Activated naive CD4-positive, alpha-beta T cell treated with anti-CD3 and anti-CD28 coated beads, Interleukin-2, amount 10 ng/mL, durations not matched to agents 7 days and 5 days (primary cell): ENCODE measurements at regions not wholly inside any gene's neighbourhood (a gene's known extent, or its start where the extent isn't known, plus 50 kb on each side); places are given as distances from the start of the nearest gene placed in this dataset.
"Not testable (repeated sequence)": the region's sequence is repeated elsewhere in the genome, so short reads cannot be mapped to it uniquely, and the experiment has no call there.

ENCODE experiments used
- CTCF ChIA-PET: fragments of 350-600 bp; sonication (Branson Sonifier 250); formaldehyde crosslinking; loops from one replicate; lab custom pipeline; 2021; ENCODE audit warnings: antibody characterized with exemption; lab: Charles Lee
- DNase-seq: peaks from one replicate; pipeline ENCODE4 v3.0.0-alpha.2; 2020
- H3K27ac Mint-ChIP-seq: one replicate; pipeline ENCODE4 v1.8.0; 2021; ENCODE audit warnings: mild to moderate bottlenecking, moderate library complexity, mixed read lengths
- H3K27me3 Mint-ChIP-seq: one replicate; pipeline ENCODE4 v1.8.0; 2021; ENCODE audit warnings: mild to moderate bottlenecking, mixed read lengths
- H3K36me3 Mint-ChIP-seq: one replicate; pipeline ENCODE4 v1.8.0; 2021; ENCODE audit warnings: mixed read lengths
- H3K4me1 Mint-ChIP-seq: one replicate; pipeline ENCODE4 v1.8.0; 2021; ENCODE audit warnings: mixed read lengths
- H3K4me3 Mint-ChIP-seq: one replicate; pipeline ENCODE4 v1.8.0; 2021; ENCODE audit warnings: mild to moderate bottlenecking, moderate library complexity, mixed read lengths
- H3K9me3 Mint-ChIP-seq: one replicate; pipeline ENCODE4 v1.8.0; 2021; ENCODE audit warnings: mixed read lengths

DNA sequence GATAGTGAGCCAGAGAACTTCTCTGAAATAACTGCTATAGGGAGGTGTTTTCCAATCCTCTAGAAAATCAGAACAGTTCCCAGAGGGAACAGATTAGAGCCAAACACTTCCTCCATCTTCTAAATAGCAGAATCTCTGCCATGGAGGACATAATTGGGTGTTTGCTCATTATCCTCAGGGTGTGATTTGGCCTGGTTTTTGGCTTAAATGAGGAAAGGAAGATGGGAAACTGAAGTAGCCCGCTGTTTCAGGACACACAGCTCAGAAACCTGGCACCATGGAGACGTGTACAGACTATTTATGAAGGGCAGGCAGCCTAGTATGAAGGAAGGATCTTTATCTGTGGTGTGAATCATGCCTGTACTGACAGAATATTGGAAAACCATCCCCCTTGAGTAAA lies 231.7 kb upstream of the PRKD1 start:
- DNase-seq, result no peak
- no peaks in the 10 kb centered on the region for H3K36me3 Mint-ChIP-seq
- H3K4me3 Mint-ChIP-seq, result no peak overlapping the region
- H3K27ac Mint-ChIP-seq, result no peak overlapping the region
- H3K4me1 Mint-ChIP-seq, result no peaks in the 10 kb centered on the region
- CTCF ChIA-PET, result no interaction called here
- peaks cover 4% of the 10 kb centered on the region for H3K9me3 Mint-ChIP-seq
- no peaks in the 10 kb centered on the region for H3K27me3 Mint-ChIP-seq

DNA sequence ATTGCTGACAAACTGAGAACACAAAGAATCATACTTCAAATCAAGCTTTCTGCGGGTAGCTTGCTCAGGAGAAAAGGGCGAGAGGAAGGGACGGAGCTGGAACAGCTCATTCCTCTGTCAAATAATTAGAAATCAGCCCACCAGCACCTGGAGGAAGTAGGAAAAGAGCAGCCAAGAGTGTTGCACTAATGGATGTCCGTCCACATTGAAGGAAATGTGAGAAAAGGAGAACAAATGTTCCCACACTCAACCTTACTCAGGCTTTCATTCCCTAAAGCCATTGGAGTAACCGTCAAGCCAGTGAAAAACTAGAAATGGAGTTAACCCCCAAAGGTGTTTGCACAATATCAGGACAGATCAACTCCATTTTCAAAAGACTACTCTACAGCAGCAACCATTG lies 233.0 kb upstream of the PRKD1 start:
- no peaks in the 10 kb centered on the region for H3K27me3 Mint-ChIP-seq
- no peak overlapping the region for H3K4me3 Mint-ChIP-seq
- no peaks in the 10 kb centered on the region for H3K36me3 Mint-ChIP-seq
- CTCF ChIA-PET, result no interaction called here
- no peak for DNase-seq
- H3K4me1 Mint-ChIP-seq, result no peaks in the 10 kb centered on the region
- H3K9me3 Mint-ChIP-seq, result peaks cover 3% of the 10 kb centered on the region
- no peak overlapping the region for H3K27ac Mint-ChIP-seq

DNA sequence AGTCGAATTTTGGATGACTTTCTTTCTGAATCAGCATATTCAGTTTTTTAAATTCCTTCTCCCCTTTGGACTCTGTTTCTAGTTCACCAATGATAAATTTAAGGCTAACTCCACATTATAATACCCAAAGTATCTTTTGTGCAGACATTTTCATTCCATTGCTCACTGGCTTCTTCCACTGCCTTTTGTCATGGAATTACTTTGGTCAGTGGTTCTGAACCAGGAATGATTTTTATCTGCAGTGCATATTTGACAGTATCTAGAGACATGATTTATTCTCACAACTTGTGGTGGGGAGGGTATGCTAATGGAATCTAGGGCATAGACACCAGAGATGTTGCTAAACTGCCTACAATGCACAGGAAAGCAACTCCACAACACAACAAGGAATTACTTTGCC lies 234.4 kb upstream of the PRKD1 start:
- Mint-ChIP-seq H3K4me3 (no peak overlapping the region), H3K27me3 (no peaks in the 10 kb centered on the region), H3K27ac (no peak overlapping the region), H3K9me3 (peaks cover 3% of the 10 kb centered on the region), H3K36me3 (no peaks in the 10 kb centered on the region), H3K4me1 (no peaks in the 10 kb centered on the region)
- DNase-seq, result no peak
- CTCF ChIA-PET, result no interaction called here

DNA sequence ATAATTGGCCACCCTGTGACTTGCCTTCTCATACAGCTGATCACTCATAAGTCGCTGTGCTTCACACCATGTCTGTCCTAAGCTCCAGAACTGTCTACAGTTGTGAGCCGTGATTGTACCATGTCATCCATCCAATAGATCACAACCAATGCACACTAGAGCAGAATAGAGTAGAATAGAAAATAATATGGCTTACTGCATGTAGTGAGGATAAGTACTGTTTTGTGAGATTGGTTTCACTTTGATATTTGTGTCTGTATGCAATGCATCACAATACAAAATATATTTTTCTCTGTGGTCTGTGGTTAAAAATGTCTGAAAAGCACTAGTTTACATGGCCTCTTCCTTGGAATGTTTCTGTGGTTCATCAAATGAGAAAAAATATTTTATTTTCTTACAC lies 237.6 kb upstream of the PRKD1 start:
- H3K9me3 Mint-ChIP-seq, result peaks cover 11% of the 10 kb centered on the region
- H3K27me3 Mint-ChIP-seq, result no peaks in the 10 kb centered on the region
- no peak for DNase-seq
- no peak overlapping the region for H3K27ac Mint-ChIP-seq
- H3K36me3 Mint-ChIP-seq, result no peaks in the 10 kb centered on the region
- H3K4me1 Mint-ChIP-seq, result no peaks in the 10 kb centered on the region
- H3K4me3 Mint-ChIP-seq, result no peak overlapping the region
- CTCF ChIA-PET, result interaction anchor here (1.9 kb wide), 1 partner anchor 106 kb away, joined by 4 read pairs; no protein-coding TSS in a partner anchor

DNA sequence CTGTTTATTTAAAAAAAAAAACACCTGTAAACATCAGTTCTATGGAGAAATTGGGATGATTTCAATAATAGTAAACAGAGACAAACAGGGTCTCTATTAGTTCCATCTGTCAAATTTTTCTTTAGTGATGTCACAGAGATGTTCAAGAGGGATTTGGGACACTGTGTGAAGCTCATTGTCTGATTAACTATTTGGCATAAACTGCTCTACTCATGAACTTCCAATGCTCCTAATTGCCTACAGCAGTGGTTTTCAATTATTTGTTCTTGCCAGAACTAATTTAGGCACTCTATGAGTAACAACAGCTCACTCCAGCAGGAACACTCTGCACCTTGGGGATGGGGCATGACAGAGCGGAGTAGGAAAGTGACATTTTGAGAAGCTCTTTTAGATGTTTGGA lies 250.1 kb upstream of the PRKD1 start:
- Mint-ChIP-seq H3K9me3 (no peaks in the 10 kb centered on the region), H3K4me1 (no peaks in the 10 kb centered on the region), H3K36me3 (no peaks in the 10 kb centered on the region), H3K4me3 (no peak overlapping the region), H3K27ac (no peak overlapping the region), H3K27me3 (no peaks in the 10 kb centered on the region)
- CTCF ChIA-PET, result no interaction called here
- DNase-seq, result no peak

DNA sequence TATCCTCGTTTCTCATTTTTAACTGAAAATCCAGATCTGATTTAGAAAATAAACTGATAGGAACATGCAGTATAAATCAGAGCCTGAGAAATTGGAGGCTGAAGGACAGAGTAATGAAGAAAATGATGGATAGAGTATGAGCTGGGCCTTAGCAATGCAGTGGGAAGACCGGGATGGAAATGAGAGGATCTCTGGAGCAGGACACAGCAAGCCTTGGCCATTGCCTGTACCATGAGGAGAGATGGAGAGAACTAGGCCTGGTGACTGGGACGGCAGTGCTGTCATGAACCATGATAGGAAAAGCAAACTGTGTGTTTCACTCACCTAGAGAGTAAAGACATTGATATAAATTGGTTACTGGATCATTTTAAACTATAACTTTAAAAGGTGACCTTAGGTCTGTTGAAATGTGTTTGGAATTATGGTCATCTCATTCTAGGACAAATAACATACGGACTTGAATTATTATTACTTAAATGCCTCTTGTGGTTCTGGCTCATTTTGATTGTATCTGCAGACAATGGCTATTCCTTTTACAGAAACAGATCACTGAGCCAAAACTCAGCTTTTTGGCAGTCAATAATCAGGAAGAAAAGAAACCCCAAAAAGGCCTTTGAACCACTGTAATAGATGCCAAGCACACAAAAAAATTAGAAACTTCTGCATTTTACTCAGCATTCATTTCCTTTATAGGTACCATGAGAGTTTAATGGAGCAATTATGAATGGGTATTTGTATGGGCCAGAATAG lies 251.9 kb upstream of the PRKD1 start:
- H3K36me3 Mint-ChIP-seq, result no peaks in the 10 kb centered on the region
- DNase-seq, result no peak
- no peaks in the 10 kb centered on the region for H3K4me1 Mint-ChIP-seq
- no peaks in the 10 kb centered on the region for H3K9me3 Mint-ChIP-seq
- no peak overlapping the region for H3K27ac Mint-ChIP-seq
- H3K4me3 Mint-ChIP-seq, result no peak overlapping the region
- H3K27me3 Mint-ChIP-seq, result no peaks in the 10 kb centered on the region
- CTCF ChIA-PET, result no interaction called here

DNA sequence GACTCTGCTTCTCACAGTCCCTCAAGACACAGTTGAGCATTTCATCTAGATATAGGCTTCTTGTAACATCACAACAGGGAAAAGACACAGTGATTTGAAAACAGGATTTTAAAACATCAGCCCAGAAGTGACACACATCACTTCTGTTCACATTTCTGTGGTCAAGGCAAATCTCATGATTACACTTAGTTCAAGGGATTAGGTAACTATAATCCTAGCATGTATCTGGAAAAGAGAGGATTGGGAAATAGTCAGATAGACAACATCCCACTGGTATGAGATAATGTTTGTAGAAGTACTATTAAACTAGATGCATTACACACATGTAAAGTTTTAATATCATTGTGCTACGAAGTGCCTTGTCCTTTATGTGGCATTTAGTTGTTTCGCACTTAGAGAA lies 252.6 kb upstream of the PRKD1 start:
- no peak overlapping the region for H3K4me3 Mint-ChIP-seq
- DNase-seq, result no peak
- no peak overlapping the region for H3K27ac Mint-ChIP-seq
- H3K27me3 Mint-ChIP-seq, result no peaks in the 10 kb centered on the region
- no peaks in the 10 kb centered on the region for H3K4me1 Mint-ChIP-seq
- H3K9me3 Mint-ChIP-seq, result no peaks in the 10 kb centered on the region
- CTCF ChIA-PET, result no interaction called here
- no peaks in the 10 kb centered on the region for H3K36me3 Mint-ChIP-seq

DNA sequence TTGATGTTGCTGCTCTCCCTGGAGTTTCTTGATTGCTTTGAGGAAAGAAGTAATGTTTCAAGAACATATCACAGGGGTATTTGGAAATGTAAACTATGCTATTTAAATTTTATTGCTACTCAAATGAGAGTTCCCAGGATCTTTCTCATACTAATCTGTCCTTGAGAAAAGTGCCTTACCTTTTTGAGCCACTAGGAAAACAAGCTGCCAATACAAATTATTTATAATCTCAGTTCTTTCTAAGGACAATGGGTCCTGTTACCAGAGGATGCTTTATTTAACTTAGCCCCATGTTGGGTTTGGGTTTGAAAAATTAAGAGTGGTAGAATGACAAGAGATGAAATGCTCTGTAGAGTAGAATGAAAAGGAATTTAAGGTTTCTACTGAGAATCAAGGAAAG lies 258.2 kb upstream of the PRKD1 start:
- Mint-ChIP-seq H3K27ac (no peak overlapping the region), H3K9me3 (no peaks in the 10 kb centered on the region)

DNA sequence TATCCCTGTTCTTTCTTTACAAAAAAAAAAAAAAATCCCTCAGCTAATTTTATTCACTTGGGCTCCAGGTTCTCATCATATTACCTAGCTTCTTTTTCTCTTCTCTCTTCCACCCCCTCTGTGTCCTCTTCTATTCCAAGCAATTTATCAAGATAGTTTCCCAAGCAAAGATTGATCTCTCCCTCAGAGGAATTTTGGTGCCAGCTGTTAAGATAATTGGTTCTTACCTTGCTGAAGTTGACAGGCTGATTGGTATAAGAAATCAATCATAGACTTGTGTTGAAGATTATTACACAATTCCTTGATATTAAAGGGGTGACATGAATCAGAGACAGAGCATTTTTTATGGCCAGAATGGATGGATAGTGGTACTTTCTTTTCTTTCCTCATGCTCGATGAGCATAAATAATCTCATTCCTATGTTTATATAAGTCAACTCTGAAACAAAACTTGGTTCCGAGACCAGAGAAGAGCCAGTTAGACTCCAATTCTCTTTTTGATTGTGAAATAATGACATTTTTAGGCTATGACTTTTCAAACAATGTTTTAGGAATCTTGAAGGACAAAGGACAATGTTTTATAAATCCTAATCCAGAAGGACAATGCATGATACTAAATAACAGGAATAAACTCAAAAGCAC lies 264.1 kb upstream of the PRKD1 start:
- CTCF ChIA-PET, result no interaction called here
- no peak for DNase-seq
- Mint-ChIP-seq H3K36me3 (no peaks in the 10 kb centered on the region), H3K4me1 (no peaks in the 10 kb centered on the region), H3K27ac (no peak overlapping the region), H3K9me3 (no peaks in the 10 kb centered on the region), H3K4me3 (no peak overlapping the region), H3K27me3 (no peaks in the 10 kb centered on the region)

More for the DNA sequence above, 258.2 kb upstream of the PRKD1 start:
- no peaks in the 10 kb centered on the region for H3K36me3 Mint-ChIP-seq
- no peaks in the 10 kb centered on the region for H3K4me1 Mint-ChIP-seq
- CTCF ChIA-PET, result no interaction called here
- no peaks in the 10 kb centered on the region for H3K27me3 Mint-ChIP-seq
- no peak for DNase-seq
- H3K4me3 Mint-ChIP-seq, result no peak overlapping the region

DNA sequence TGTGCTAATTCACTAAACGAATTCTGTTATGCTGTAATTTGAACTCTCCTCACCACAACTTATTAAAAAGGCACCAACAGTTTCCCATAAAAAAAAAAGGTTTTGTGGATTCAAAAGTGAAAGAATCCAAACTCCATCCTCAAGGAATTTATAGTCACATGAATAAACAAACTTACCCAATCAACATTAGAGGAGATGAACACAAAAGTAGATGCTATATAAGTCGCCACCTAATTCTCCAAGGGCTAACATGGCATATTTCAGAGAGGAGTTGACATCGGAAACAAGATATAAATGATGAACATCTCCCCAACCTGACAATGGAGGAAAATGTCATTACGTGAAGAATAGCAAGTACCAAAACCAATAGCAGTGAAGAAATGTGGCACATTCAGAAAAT lies 265.5 kb upstream of the PRKD1 start:
- Mint-ChIP-seq H3K27me3 (no peaks in the 10 kb centered on the region), H3K4me3 (no peak overlapping the region), H3K9me3 (no peaks in the 10 kb centered on the region), H3K27ac (no peak overlapping the region), H3K36me3 (no peaks in the 10 kb centered on the region), H3K4me1 (no peaks in the 10 kb centered on the region)
- CTCF ChIA-PET, result no interaction called here
- no peak for DNase-seq

DNA sequence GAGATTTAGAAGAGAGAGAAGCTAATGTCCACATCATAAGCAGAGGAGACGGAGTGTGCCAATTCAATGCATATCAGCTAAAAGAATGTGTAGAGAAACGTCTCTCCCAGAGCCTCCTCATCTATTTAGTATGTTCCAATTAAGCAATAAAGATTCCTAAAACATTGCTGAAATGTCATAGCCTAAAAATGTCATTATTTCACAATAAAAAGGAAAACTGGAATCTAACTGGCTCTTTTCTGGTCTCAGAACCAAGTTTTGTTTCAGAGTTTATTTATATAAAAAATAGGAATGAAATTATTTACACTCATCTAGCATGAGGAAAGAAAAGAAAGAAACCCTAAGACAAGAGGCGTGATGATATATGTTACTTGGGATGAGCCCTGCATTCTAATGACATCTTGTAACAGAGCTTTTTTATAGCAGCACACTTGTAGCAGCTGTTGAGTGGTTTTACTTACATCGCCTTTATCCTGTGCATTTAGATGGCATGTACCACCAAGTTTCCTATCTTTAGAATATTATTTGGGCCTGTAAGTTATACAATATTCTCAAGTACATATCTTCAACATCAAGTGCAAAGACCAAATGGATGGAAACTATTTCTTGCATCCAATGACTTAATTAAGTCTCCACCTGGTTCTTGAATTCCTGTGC lies 266.3 kb upstream of the PRKD1 start:
- Mint-ChIP-seq H3K27me3 (no peaks in the 10 kb centered on the region), H3K4me1 (no peaks in the 10 kb centered on the region), H3K36me3 (no peaks in the 10 kb centered on the region), H3K27ac (no peak overlapping the region), H3K4me3 (no peak overlapping the region), H3K9me3 (no peaks in the 10 kb centered on the region)
- CTCF ChIA-PET, result no interaction called here
- no peak for DNase-seq

DNA sequence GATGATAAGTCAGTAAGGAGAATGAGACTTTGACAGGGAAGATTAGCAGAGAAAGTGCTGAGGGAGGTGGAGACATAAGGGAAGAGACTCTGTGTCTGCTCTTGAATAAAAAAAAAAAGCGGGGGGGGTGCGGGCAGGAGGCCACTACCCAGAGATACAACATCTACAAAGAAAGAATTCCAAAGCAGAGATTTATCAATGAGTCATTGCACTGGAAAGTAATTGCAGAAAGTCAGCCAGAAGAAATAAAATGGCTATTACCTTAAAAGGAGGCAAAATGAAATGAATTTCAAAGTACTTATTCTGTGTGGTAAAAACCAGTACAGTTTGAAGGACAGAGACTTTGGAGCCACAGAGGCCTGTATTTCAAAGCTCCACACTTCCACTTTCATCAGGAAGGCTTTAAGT lies 267.1 kb upstream of the PRKD1 start:
- DNase-seq, result no peak
- Mint-ChIP-seq H3K4me3 (no peak overlapping the region), H3K9me3 (no peaks in the 10 kb centered on the region), H3K36me3 (no peaks in the 10 kb centered on the region), H3K27ac (no peak overlapping the region), H3K27me3 (no peaks in the 10 kb centered on the region), H3K4me1 (no peaks in the 10 kb centered on the region)
- CTCF ChIA-PET, result no interaction called here

DNA sequence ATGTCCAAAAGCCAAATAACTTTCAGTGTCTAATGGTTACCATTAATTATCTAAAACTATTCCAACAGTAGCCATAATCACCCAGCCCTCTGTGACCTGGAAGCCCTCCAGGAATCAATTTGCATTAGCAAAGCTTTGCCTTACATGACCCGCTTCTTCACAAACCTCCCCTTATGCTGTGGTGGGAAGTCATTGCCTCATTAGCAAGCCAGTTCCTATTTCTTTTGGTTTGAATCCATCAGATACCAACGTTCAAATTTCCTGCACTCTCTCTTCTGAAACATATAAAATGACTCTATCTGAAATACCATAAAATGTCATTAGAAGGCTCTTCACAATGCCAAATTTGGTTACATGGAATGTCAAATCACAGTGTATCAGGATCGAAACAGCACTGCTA lies 268.3 kb upstream of the PRKD1 start:
- Mint-ChIP-seq H3K4me1 (no peaks in the 10 kb centered on the region), H3K27me3 (no peaks in the 10 kb centered on the region), H3K4me3 (no peak overlapping the region), H3K36me3 (no peaks in the 10 kb centered on the region), H3K27ac (no peak overlapping the region), H3K9me3 (no peaks in the 10 kb centered on the region)
- CTCF ChIA-PET, result no interaction called here
- no peak for DNase-seq

DNA sequence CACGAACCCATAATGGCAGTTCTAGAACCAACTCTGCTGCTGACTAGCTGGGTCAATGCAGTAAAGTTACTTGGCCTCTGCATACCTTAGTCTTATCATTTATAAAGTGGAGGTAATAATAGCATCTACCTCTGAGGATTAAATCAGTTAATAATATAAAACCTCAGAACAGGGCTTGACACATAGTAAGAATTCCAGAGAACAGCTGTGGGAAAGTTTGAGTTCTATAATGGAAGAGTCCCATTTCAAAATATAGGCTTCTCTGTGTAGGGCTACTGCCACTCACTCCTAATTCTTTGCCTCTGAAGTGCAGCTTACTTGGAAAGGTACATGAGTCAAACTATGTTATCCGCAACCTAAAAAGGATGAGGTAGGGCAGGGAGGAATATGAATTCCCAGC lies 269.2 kb upstream of the PRKD1 start:
- Mint-ChIP-seq H3K9me3 (no peaks in the 10 kb centered on the region), H3K4me3 (no peak overlapping the region), H3K4me1 (no peaks in the 10 kb centered on the region), H3K36me3 (no peaks in the 10 kb centered on the region), H3K27me3 (no peaks in the 10 kb centered on the region), H3K27ac (no peak overlapping the region)
- CTCF ChIA-PET, result no interaction called here
- DNase-seq, result no peak

DNA sequence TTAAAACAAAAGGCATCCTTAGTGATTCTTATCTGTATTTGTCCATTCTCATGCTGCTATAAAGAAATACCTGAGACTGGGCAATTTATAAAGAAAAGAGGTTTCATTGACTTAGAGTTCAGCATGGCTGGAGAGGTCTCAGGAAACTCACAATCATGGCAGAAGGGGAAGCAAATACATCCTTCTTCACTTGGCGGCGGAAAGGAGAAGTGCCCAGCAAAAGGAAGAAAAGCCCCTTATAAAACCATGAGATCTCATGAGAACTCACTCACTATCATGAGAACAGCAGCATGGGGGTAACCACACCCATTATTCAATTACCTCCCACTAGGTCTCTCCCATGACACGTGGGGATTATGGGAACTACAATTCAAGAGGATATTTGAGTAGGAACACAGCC lies 271.1 kb upstream of the PRKD1 start:
- H3K4me3 Mint-ChIP-seq, CTCF ChIA-PET, H3K4me1 Mint-ChIP-seq, H3K27ac Mint-ChIP-seq, DNase-seq, H3K9me3 Mint-ChIP-seq, H3K27me3 Mint-ChIP-seq, H3K36me3 Mint-ChIP-seq: not testable (repeated sequence)
